ENCODE measurements at regions not wholly inside any gene's neighbourhood (a gene's known extent, or its start where the extent isn't known, plus 50 kb on each side); places are given as distances from the start of the nearest gene placed in this dataset.

- TF ChIP-seq, protein P1, sequence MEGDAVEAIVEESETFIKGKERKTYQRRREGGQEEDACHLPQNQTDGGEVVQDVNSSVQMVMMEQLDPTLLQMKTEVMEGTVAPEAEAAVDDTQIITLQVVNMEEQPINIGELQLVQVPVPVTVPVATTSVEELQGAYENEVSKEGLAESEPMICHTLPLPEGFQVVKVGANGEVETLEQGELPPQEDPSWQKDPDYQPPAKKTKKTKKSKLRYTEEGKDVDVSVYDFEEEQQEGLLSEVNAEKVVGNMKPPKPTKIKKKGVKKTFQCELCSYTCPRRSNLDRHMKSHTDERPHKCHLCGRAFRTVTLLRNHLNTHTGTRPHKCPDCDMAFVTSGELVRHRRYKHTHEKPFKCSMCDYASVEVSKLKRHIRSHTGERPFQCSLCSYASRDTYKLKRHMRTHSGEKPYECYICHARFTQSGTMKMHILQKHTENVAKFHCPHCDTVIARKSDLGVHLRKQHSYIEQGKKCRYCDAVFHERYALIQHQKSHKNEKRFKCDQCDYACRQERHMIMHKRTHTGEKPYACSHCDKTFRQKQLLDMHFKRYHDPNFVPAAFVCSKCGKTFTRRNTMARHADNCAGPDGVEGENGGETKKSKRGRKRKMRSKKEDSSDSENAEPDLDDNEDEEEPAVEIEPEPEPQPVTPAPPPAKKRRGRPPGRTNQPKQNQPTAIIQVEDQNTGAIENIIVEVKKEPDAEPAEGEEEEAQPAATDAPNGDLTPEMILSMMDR (IDR thresholded peaks at IDR 0.05): no peak
- no peak for TF ChIP-seq EZH2 (IDR thresholded peaks at IDR 0.05)
These were observed 292.5 kb upstream of the ZNF337 start for GRCh38 chr20:25989196-25989595.
